Activated CD4-positive, CD25-positive, alpha-beta regulatory T cell treated with anti-CD3 and anti-CD28 coated beads, Interleukin-2, amount 50 U/mL, for 16 hours (primary cell): ENCODE measurements at regions not wholly inside any gene's neighbourhood (a gene's known extent, or its start where the extent isn't known, plus 50 kb on each side); places are given as distances from the start of the nearest gene placed in this dataset.
"Not testable (repeated sequence)": the region's sequence is repeated elsewhere in the genome, so short reads cannot be mapped to it uniquely, and the experiment has no call there.

ENCODE experiments used
- DNase-seq: peaks from one replicate; pipeline ENCODE4 v3.0.0-alpha.2; 2020; ENCODE audit warnings: low read depth, low spot score

DNA sequence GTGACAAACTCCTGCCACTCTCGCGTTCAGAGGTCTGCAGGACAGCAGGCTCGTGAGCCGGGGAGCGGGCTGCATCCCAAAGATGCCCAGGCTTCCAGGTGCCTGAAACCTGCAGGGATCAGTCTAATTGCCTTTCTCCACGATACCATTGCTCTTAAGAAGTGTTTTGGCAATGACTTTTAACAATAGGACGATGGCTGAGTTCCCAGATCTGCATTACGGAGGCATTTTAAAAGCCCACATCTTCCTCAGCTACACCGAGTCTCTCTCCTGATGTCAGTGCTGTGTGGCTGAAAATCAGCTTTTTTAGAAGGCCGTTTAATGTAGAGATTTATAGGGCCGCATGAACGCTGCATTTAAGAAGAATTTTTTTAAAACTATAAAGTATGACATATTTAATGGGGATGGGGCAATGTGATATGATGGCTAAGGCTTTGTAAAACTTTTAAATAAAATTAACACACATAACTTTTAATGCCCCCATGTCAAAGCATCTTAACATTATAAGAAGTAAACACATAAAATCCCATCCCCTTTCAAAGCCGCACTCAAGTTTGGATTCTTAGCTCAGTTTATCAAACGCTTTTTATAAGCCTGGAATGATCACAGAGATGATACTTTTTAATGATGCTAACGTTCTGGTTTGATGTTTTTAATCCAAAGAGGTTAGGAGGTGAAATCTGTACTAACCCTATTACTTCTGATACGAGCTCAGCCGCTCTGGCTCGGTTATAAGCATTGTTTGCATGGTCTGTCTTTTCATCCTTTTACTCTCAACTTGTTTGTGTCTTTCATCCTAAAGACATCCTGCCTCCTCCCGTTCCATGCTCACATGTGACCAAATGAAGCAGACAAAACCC is 386.0 kb downstream of the SMOC2 start:
- DNase-seq = no peak

GRCh38 chr6:168826078-168826390 is 385.1 kb downstream of the SMOC2 start:
- no peak for DNase-seq

GRCh38 chr6:168825226-168826077 is 384.5 kb downstream of the SMOC2 start:
- no peak for DNase-seq

DNA sequence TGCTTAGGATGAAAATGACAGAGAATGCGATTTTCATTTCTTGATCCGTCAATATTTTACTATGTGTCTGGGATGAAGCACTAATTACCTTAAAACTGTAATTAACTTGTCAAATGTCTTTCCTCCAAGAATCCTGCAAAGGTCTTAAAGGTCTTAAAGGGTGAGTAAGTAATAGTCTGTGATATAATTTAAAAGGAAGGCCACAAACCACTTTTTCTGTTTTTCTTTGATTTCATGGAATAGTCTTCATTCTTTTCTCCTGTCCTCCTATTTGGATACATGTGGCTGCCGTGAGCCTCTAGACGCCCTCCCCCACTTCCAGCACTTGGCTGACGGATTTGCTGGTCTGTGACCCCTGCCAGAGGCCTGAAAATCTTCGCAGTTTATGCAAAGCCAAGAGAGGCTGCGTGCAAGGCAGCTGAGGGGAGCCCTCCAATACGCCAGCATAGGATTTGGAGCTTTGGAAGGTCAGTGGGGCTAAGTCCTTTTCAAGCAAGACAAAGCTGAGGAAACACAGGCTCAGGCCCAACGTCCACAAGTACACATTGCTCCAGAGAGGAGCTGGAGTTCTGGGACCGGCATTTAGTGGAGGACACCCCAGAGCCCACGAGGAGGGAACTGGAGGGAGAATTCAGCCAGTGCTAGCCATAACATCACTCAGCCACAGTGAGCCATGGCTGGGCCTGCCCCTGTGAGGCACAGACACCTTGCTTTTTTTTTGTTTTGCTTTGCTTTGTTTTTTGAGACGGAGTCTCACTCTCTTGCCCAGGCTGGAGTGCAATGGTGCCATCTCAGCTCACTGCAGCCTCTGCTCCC is 382.6 kb downstream of the SMOC2 start:
- no peak for DNase-seq

GRCh38 chr6:168822376-168822775 is 381.4 kb downstream of the SMOC2 start:
- no peak for DNase-seq

- no peak for DNase-seq
Observed at GRCh38 chr6:168819546-168819945, 378.6 kb downstream of the SMOC2 start.

- DNase-seq = no peak
Observed at GRCh38 chr6:168817558-168818159, 376.7 kb downstream of the SMOC2 start.

GRCh38 chr6:168815229-168815628 is 374.2 kb downstream of the SMOC2 start:
- no peak for DNase-seq

DNA sequence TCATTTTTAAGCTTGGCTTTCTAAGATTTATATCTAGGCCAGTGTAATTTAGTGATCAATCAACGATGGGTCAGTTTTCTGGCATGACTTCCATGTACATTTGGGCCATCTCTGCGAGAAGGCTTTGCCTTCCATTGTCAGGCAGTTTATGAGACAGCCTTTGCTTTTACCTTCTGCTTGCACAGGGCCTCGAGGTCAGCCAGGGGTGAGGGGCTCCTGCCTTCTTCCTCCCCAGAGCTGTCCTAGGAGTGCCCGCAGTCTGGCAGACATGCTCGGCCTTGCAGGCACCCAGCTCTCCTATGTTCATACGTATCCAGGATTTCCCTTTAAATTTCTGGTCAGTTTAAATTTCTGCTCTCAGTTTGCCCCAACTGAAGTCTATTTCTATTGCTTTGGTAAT is 367.2 kb downstream of the SMOC2 start:
- no peak for DNase-seq

- DNase-seq = no peak
Observed at GRCh38 chr6:168804331-168804730, 363.3 kb downstream of the SMOC2 start.

- DNase-seq = no peak
Observed at GRCh38 chr6:168803874-168804273, 362.9 kb downstream of the SMOC2 start.

DNA sequence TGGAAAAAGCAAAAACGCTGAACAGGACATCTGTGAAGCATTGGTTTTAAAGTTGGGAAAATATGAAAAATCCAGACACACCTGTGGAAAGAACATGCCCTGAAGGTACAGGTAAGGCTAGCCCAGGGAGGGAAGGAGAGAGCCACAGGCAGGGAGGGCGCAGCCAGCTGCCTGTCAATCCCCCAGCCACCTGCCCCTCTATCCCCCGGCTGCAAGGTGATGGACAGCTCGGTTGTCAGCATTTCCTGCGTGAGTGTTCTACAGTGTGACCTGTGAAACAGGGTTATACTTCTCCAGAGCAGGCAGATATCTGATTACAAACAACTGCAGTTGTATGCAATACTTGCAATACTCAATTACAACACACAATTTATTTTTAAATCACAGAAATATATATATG is 358.1 kb downstream of the SMOC2 start:
- no peak for DNase-seq

DNA sequence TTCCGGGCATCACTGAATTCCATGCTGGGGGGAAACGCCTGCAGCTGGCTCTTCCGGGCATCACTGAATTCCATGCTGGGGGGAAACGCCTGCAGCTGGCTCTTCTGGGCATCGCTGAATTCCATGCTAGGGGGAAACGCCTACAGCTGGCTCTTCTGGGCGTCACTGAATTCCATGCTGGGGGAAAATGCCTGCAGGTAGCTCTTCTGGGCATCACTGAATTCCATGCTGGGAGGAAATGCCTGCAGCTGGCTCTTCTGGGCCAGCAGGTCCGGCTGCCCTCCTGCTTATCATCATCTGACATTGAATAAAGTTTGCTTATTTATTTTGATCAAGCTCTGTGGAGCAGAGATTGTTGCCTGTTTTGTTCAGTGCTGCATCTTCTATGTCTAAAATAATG is 355.1 kb downstream of the SMOC2 start:
- DNase-seq = no peak

GRCh38 chr6:168795611-168796010 is 354.6 kb downstream of the SMOC2 start:
- not testable (repeated sequence) for DNase-seq

- no peak for DNase-seq
Observed at GRCh38 chr6:168794491-168794890, 353.5 kb downstream of the SMOC2 start.

DNA sequence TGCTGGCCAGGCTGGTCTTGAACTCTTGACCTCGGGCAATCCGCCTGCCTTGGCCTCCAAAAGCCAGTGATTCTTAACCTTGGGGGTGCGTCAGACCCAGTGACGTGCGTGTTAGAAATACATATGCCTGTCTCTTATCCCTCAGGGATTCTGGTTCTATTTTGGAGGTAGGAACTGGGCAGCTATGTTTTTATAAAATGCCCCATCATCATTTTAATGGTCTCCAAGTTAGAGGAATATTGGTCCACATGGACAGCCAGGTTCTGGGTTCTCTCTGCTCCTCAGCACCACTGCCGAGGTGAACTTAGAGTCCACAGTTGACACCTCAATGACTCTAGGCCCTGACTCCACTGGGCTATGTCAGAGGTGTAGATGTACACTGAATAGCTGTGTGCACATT is 352.7 kb downstream of the SMOC2 start:
- no peak for DNase-seq

DNA sequence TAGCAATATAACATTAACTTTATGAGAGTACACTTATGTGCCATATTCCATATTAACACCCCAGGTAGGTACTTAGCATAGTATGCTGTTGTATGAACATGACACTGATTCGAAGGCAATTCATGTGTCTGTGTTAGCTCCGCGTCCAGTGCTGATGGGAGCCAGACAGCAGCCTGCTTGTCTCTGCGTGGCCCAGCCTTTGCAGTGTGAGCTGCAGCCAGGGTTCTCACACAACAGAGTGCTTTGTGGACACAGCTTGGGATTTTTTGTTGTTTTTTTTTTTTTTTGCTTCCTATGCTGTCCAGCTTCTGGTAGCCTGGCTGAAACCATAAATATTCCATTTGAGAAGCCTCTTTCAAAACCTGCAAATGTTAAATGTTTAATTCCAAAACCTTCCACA is 350.9 kb downstream of the SMOC2 start:
- DNase-seq = no peak

- no peak for DNase-seq
Observed at GRCh38 chr6:168789699-168790098, 348.7 kb downstream of the SMOC2 start.

DNA sequence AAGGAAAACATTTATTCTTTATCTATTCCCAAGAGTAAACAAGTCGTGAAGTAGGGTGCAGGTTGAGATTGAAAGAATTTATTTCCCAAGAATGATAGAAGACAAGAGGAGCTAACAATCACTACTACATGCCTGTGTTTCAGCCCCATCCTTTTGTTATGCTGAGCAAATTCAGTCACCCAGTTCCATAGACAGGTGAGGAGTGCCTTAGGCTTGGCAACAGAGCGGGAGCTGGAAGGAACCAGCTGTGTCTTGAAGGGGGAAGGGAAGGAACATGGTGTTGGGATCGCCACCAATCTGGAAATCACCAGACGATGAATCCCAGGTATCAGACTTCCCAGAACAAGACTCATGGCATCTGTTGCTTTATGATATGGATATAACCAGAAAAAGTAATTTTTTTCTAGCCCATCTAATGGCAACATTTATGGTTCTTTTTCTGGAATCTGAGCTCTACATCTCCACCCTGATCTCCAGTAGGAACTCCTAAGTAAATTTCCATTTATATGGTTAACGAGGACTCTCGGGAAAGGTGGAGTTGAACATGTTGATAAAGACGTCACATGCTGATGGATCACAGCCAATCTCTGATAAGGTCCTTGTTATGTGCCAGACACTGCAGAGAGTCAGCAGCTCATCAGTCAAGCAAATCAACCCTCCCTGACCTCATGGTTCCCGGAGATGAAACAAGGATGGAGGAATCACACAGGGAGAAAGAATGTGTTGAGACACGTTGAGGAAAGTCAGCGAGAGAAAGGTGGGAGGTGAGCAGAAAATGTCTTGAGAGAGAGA is 344.9 kb downstream of the SMOC2 start:
- no peak for DNase-seq

- DNase-seq = no peak
Observed at GRCh38 chr6:168784426-168784825, 343.4 kb downstream of the SMOC2 start.

- no peak for DNase-seq
Observed at GRCh38 chr6:168783720-168784119, 342.7 kb downstream of the SMOC2 start.
